ENCODE measurements at regions not wholly inside any gene's neighbourhood (a gene's known extent, or its start where the extent isn't known, plus 50 kb on each side); places are given as distances from the start of the nearest gene placed in this dataset.

DNA sequence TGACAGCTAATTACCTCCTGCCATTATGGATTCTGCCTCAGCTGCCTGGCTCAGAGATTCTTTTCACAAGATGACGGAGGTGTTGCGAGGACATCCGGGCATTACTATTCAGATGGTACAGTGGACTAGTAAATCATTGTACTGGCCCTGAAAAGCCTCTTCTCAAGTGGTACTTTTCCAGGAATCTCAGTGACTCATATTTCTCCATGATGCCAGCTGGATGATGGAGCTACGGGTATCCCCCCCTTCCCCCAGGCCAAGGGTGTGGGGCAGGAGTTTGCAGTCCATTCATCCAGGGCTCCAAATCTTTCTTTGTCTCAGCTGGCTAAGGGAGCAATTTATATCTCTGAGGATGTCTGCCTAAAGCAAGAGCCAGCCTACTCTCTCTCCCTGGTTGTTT, 107.7 kb upstream of the GPR139 start:
- DNase-seq (no peak), ATAC-seq (no peak)
- intact Hi-C loops (cut with DNase I, micrococcal nuclease), result no loop called here

DNA sequence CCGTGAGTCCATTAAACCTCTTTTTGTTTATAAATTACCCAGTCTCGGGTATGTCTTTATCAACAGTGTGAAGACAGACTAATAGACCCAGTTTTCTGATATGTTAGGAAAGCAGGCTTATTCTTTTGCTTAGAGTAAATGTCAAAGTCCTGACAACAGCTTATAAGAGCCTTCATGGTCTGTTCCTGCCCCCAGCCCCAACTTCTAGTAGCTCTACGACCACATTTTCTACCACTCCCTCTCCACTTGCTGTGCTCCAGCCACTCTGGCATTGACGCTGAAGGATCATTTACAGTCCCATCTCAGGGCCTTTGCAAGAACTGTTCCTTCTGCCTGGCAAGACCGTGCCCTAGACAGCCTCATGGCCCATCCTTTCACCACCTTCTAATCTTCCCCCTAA, 104.6 kb upstream of the GPR139 start:
- intact Hi-C loops (cut with DNase I, micrococcal nuclease), result no loop called here
- ATAC-seq (no peak), DNase-seq (no peak)

DNA sequence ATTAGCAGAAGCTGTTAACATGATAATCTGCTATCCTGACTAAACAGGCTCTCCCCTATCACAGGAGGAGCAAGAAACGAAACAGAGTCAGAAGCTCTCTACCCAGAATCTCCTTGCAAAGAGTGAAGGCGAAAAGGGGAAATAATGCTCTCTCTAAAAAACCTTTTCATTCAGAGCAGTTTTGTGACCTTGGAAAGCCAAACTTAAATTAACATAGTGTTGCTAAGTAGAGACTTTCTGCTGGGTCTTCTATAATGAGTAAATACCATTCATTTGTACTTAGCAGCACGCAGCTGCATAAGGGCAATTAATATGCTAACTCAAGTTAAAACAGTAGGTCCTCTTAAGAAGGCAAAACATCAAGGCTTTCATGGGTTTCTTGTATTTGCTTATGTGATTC, 101.7 kb upstream of the GPR139 start:
- ATAC-seq (no peak), DNase-seq (no peak)
- intact Hi-C loops (cut with DNase I, micrococcal nuclease), result no loop called here

DNA sequence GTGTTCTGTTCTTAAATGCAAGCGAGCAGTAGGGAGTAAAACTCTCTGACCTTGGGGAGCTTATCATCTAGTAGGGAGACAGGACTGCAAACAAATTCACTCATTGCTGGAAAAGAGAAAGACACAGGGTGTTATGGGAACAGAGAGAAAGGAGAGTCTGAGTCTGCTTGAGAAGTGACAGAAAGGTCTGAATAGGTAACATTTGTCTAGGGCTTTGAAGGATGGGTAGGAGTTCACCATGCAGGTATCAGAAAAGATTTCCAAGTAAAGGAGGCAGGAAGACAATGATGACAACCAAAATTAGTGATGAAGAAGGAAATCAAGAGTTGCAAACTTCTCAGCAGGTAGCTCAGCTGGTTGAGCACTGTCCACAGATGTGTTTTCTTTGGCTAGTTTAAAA, 93.6 kb upstream of the GPR139 start:
- no peak for ATAC-seq
- intact Hi-C loops (cut with DNase I, micrococcal nuclease), result no loop called here
- DNase-seq, result no peak

DNA sequence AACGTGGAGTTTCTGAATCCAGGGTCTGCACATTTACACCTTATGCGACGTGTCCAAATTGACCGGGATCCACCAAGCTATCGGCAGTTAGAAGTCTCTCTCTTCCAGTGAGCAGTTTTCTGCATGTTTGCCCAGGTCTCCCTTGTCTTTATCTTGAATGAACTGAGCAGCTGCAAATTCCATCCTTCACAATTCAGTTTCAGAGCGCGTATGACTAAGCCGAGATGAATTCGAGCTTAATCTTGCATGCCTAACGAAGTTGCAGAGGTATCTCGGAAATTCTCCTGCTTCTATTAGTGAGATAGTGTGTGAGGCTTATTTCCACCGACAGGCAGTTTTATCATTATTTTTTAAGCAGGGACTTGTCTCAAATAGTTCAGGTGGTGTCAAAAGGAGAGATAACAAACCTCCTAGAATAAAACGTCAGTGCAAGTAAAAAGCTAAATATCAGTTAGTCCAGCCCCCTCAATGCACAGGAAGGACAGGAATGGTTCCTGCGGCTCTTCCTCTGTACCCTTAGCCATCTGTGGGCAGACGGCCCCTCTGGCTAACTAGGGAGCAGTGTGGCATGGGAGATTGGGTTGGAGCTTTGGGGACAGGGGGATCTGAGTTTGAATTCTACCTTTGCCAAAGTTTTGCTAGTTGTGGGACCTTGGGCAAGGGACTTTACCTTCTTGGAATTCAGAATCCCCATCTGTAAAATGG, 93.0 kb upstream of the GPR139 start:
- no peak for ATAC-seq
- no peak for DNase-seq
- intact Hi-C loops (cut with DNase I, micrococcal nuclease), result no loop called here

DNA sequence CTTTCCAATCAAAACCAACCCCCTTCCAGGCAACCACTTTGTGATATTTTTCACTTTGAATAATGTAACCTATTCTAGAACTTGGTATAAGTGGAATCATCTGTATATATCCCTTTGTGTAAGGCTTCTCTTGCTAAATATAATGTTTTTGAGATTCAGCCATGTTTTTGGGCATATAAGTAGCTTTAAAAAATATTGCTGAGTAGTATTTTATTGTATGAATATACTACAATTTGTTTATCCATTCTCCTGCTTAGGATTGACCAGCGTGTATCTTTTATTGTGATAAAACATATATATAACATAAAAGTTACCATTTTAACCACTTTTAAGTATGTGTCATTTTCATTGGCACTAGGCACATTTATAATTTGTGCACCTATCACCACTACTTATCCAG, 79.8 kb upstream of the GPR139 start:
- DNase-seq (no peak), ATAC-seq (no peak)
- intact Hi-C loops (cut with DNase I, micrococcal nuclease), result no loop called here

DNA sequence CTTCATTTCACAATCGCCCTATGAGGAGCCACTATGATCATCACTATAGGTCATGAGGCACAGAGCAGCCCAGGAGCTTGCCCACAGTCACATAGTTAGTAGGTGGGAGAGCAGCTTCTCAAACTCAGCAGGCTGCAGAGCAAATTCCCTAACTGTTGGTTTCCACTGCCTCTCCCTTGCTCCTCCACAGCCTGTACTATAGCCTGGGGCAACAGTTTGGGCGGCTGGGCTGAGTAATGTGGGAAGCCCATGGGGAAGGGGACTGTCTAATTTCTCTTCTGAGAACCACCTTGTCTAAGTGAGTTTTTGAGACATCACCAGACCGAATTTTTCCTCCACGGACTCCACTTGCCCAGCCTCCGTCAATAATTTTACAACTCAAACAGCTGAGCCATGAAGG, 73.4 kb upstream of the GPR139 start:
- no peak for DNase-seq
- intact Hi-C loops (cut with DNase I, micrococcal nuclease), result no loop called here
- ATAC-seq, result no peak

DNA sequence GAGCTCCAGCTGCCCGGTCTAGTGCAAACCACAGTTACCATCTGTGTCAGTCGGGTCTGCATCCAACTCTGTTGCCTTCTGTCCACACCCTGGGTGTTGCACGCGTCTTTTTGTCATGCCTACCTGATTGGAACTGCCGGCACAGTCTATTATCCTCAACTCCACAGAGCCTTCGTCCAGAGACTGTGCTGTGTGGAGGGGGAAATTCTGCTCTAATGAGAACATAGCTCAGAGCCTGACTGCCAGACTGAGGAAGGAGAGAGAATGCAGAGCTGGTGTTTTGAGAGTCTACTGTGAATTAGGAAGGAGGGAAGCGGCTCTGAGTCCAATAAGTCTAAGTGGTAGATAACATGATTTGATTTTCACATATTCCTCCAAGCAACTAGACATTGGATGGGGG, 68.3 kb upstream of the GPR139 start:
- no peak for DNase-seq
- no peak for ATAC-seq
- intact Hi-C loops (cut with DNase I, micrococcal nuclease), result no loop called here

DNA sequence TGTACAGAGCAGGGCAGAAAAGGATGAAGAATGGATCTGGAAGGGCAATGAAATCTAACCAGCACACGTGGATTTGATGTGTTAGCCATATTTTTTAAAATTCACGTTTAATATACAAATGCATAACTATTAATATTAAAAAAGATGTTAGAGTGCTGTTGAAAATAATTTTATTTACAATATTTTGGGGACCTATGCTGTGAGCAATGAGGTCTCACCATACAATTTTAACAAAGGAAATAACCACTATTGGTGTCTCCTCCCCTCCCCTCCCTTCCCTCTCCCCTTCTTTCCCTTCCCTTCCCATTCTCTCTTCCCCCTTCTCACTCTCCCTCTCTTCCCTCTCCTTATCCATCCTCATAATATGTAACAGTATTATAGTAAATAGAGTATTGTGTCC, 64.2 kb upstream of the GPR139 start:
- intact Hi-C loops (cut with DNase I, micrococcal nuclease), result no loop called here
- DNase-seq, result no peak
- ATAC-seq, result no peak

DNA sequence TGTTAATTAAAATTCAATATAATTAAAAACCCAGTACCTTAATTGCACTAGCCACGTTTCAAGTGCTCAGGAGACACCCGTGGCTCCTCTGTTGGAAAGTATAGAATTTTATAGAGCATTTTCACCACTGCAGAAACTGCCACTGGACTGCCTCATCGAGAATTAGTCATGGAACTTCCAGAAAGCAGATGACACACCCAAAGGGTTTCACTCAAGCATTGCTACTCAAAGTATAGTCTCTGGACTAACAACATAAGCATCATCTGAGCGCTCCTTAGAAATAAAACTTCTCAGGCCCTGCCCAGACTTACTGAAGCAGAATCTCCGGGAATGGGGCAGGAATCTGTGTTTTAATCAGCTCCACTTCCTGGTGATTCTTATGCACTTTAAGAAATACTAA, 63.5 kb upstream of the GPR139 start:
- intact Hi-C loops (cut with DNase I, micrococcal nuclease), result no loop called here
- DNase-seq, result no peak
- ATAC-seq, result no peak

DNA sequence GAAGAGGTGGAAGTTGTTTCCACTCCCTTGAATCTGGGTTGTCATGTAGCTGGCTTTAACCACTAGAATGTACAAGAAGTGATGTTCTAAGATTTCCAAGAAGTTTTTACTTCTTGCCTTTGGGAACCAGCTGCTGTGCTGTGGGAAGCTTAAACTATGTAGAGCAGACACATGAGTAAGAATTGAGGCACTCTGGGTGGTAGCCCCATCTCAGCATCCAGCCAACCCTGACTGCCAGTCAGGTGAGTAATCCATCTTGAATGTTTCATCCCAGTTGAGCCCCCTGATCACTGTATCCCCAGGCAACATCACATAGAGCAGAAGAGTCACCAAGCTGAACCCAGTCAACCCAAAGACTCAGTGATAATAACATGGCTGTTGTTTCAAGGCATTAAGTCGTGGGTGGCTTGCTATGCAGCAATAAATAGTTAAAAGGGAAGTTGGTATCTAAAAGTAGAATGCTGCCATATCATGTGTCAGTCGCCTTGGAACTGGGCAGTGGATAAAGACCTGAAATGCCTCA, 62.8 kb upstream of the GPR139 start:
- ATAC-seq (no peak), DNase-seq (no peak)
- intact Hi-C loops (cut with DNase I, micrococcal nuclease), result no loop called here

DNA sequence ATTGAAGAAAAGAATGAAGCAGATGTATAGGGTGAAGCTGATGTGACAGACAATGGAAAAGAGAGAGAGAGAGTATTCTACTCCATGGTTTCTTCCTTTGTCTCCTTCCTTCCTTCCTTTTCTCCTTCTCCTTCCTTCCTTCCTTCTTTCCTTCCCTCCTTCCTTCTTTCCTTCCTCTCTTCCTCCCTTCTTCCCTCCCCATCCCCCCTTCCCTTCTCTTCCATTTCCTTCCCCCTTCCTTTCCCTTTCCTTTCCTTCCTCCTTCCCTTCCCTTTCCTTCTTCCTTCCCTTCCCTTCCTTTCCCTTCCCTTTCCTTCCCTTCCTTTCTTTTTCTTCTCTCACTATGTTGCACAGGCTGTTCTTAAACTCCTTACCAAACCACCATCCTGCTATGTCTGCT, 55.7 kb upstream of the GPR139 start:
- DNase-seq (no peak), ATAC-seq (no peak)
- intact Hi-C loops (cut with DNase I, micrococcal nuclease), result no loop called here

All from left colon (tissue), 2 donors.